Neural cell (in vitro differentiated cells): ENCODE measurements at regions not wholly inside any gene's neighbourhood (a gene's known extent, or its start where the extent isn't known, plus 50 kb on each side); places are given as distances from the start of the nearest gene placed in this dataset.

Source experiments
- H2AFZ ChIP-seq: fragments of 200-600, 300-800 bp; sonication (generic), shearing (Covaris generic); 2 replicates; pipeline ENCODE4 v1.6.0; 2014; ENCODE audit warnings: low read depth, mild to moderate bottlenecking, antibody characterized with exemption, low read length, moderate library complexity
- H3F3A ChIP-seq: fragments of 200-600 bp; shearing (Covaris generic); 2 replicates; pipeline ENCODE4 v1.6.1; 2016; ENCODE audit warnings: mild to moderate bottlenecking, moderate library complexity, mixed read lengths, antibody characterized with exemption, low read length; ENCODE audit not compliant: insufficient read depth, poor library complexity, severe bottlenecking
- H3K27ac ChIP-seq: fragments of 200-600, 300-800 bp; sonication (generic), shearing (Covaris generic); 2 replicates; pipeline ENCODE4 v1.5.1; 2014; ENCODE audit warnings: mild to moderate bottlenecking, low read length, moderate library complexity
- H3K27me3 ChIP-seq: fragments of 300-800, 200-600 bp; sonication (generic), shearing (Covaris generic); 2 replicates; pipeline ENCODE4 v1.6.0; 2014; ENCODE audit warnings: mild to moderate bottlenecking, low read depth, low read length, moderate library complexity; ENCODE audit not compliant: insufficient read depth
- H3K36me3 ChIP-seq: fragments of 300-800, 200-600 bp; sonication (generic), shearing (Covaris generic); 2 replicates; pipeline ENCODE4 v1.5.1; 2014; ENCODE audit warnings: mild to moderate bottlenecking, antibody characterized with exemption, low read length, moderate library complexity; ENCODE audit not compliant: insufficient read depth
- H3K4me2 ChIP-seq: fragments of 300-800, 200-600 bp; sonication (generic), shearing (Covaris generic); 2 replicates; pipeline ENCODE4 v1.6.0; 2014; ENCODE audit warnings: mild to moderate bottlenecking, low read length
- H3K4me3 ChIP-seq: fragments of 300-800, 200-600 bp; sonication (generic), shearing (Covaris generic); 2 replicates; pipeline ENCODE4 v1.5.1; 2014; ENCODE audit warnings: mild to moderate bottlenecking, low read length, moderate library complexity
- H3K79me2 ChIP-seq: fragments of 200-600 bp; shearing (Covaris generic); replicated peaks from 2 replicates; pipeline ENCODE4 v1.6.0; 2014; ENCODE audit warnings: mild to moderate bottlenecking, low read length, moderate library complexity; ENCODE audit not compliant: insufficient read depth
- H3K9ac ChIP-seq: fragments of 300-800, 200-600 bp; sonication (generic), shearing (Covaris generic); 2 replicates; pipeline ENCODE4 v1.6.1; 2016; ENCODE audit warnings: mild to moderate bottlenecking, low read length, mixed read lengths
- H3K9me2 ChIP-seq: fragments of 200-600 bp; shearing (Covaris generic); 2 replicates; pipeline ENCODE4 v1.6.1; 2016; ENCODE audit warnings: mild to moderate bottlenecking, low read length, mixed read lengths; ENCODE audit not compliant: insufficient read depth
- H3K9me3 ChIP-seq: fragments of 200-600, 300-800 bp; sonication (generic), shearing (Covaris generic); 2 replicates; pipeline ENCODE4 v1.6.1; 2016; ENCODE audit warnings: mild to moderate bottlenecking, mixed run types, low read length, moderate library complexity, mixed read lengths
- H4K20me1 ChIP-seq: fragments of 200-600 bp; shearing (Covaris generic); 2 replicates; pipeline ENCODE4 v1.6.1; 2016; ENCODE audit warnings: mild to moderate bottlenecking, mixed run types; ENCODE audit not compliant: insufficient read depth
- CTCF ChIP-seq: fragments of 450-650 bp; IDR thresholded peaks from 2 replicates; pipeline ENCODE4 v1.5.1; 2014; ENCODE audit warnings: antibody characterized with exemption, mild to moderate bottlenecking, moderate library complexity; ENCODE audit not compliant: poor library complexity, severe bottlenecking
- EP300 ChIP-seq: fragments of 450-650 bp; conservative IDR thresholded peaks from 2 replicates; pipeline ENCODE4 v1.6.1; 2014; ENCODE audit warnings: antibody characterized with exemption, mild to moderate bottlenecking, moderate library complexity; ENCODE audit not compliant: poor library complexity, severe bottlenecking
- EZH2 ChIP-seq: fragments of 200-600, 300-800 bp; shearing (Covaris generic), sonication (generic); IDR thresholded peaks from 2 replicates; pipeline ENCODE4 v1.6.1; 2014; ENCODE audit warnings: antibody characterized with exemption, low read length, borderline replicate concordance, mild to moderate bottlenecking; ENCODE audit not compliant: insufficient read depth, poor library complexity, severe bottlenecking
- MXI1 ChIP-seq: fragments of 450-650 bp; conservative IDR thresholded peaks from 2 replicates; pipeline ENCODE4 v1.6.1; 2014; ENCODE audit warnings: antibody characterized with exemption, mild to moderate bottlenecking; ENCODE audit not compliant: poor library complexity, severe bottlenecking
- POLR2AphosphoS5 ChIP-seq: IDR thresholded peaks from 2 replicates; pipeline ENCODE4 v1.6.1; 2012
- RAD21 ChIP-seq: fragments of 450-650 bp; conservative IDR thresholded peaks from 2 replicates; pipeline ENCODE4 v1.6.1; 2014; ENCODE audit warnings: antibody characterized with exemption, mild to moderate bottlenecking, moderate library complexity
- REST ChIP-seq: IDR thresholded peaks from 2 replicates; pipeline ENCODE4 v1.6.1; 2012; ENCODE audit warnings: borderline replicate concordance
- SMC3 ChIP-seq: fragments of 450-650 bp; conservative IDR thresholded peaks from 2 replicates; pipeline ENCODE4 v1.6.1; 2014; ENCODE audit warnings: antibody characterized with exemption, mild to moderate bottlenecking, moderate library complexity; ENCODE audit not compliant: poor library complexity
- TAF1 ChIP-seq: IDR thresholded peaks from 2 replicates; pipeline ENCODE4 v1.6.1; 2012; ENCODE audit warnings: low read depth

DNA sequence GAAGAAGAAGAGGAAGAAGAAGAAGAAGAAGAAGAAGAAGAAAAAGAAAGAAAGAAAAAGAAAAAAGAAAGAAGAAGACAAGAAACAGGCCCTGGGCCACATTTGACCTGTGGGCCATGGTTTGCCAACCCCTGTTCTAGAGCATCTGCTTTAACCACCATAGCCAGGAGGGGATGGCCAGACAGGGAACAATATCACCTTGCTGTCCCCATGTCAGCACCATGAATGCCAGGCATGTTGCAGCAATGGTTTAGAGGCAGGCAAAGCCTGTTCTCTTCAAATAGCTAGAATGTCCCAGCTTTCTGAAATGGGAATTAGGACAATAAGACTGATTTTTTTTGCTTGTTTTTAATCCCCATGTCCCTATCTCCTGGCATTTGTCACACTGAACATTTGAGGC lies 338.6 kb upstream of the PLET1 start:
- TF ChIP-seq EP300, result no peak
- no peak for TF ChIP-seq CTCF

GRCh38 chr11:112599856-112600533 lies 339.3 kb upstream of the PLET1 start:
- Histone ChIP-seq H3K9ac (no peak overlapping the region), H3K9me3 (no peaks in the 10 kb centered on the region), H3F3A (no peaks in the 10 kb centered on the region), H2AFZ (no peak overlapping the region), H3K4me2 (no peak overlapping the region), H3K79me2 (no peaks in the 10 kb centered on the region), H3K27me3 (no peaks in the 10 kb centered on the region), H3K36me3 (no peaks in the 10 kb centered on the region), H3K4me3 (no peak overlapping the region), H3K9me2 (no peaks in the 10 kb centered on the region), H3K27ac (no peak overlapping the region), H4K20me1 (no peaks in the 10 kb centered on the region)
- no peak for TF ChIP-seq REST
- TF ChIP-seq POLR2AphosphoS5, result no peak
- no peak for TF ChIP-seq RAD21
- TF ChIP-seq EP300, result no peak
- TF ChIP-seq TAF1, result no peak
- no peak for TF ChIP-seq EZH2
- no peak for TF ChIP-seq SMC3
- no peak for TF ChIP-seq CTCF
- no peak for TF ChIP-seq MXI1

More for the DNA sequence above, 338.6 kb upstream of the PLET1 start:
- Histone ChIP-seq H3K9me3 (no peaks in the 10 kb centered on the region), H3F3A (no peaks in the 10 kb centered on the region), H2AFZ (no peak overlapping the region), H3K36me3 (no peaks in the 10 kb centered on the region), H3K9me2 (no peaks in the 10 kb centered on the region), H3K4me2 (no peak overlapping the region), H3K27ac (no peak overlapping the region), H3K79me2 (no peaks in the 10 kb centered on the region), H4K20me1 (no peaks in the 10 kb centered on the region), H3K4me3 (no peak overlapping the region), H3K9ac (no peak overlapping the region), H3K27me3 (no peaks in the 10 kb centered on the region)
